ENCODE measurements at regions not wholly inside any gene's neighbourhood (a gene's known extent, or its start where the extent isn't known, plus 50 kb on each side); places are given as distances from the start of the nearest gene placed in this dataset.
A peak's percentile ranks its signal among the peaks of the same experiment; 100 is the strongest.

DNA sequence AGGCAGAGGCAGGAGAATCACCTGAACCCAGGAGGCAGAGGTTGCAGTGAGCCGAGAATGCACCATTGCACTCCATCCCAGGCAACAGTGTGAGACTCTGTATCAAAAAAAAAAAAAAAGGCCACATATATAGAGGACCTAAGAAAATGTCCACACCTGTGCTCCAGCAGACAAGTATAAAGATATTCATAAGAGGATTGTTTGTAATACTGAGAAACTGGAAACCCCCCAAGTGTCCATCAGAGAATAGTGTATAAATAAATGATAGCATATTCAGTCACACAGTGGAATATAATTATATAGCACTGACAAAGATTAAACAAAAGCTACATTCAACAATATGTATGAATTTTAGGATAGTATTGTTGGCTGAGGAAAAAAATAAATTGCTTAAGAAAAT is 1050.6 kb downstream of the GRM8 start:
- no peak for DNase-seq
- Histone ChIP-seq H3K9me3 (replicated peaks in 1 of 2; ENCODE audit: control insufficient read depth in 1 of 2, insufficient read depth in 1 of 2, low read length in 2 of 2) (no peaks in the 10 kb centered on the region), H3K4me3 (replicated peaks in 1 of 3; ENCODE audit: low read depth in 2 of 3, low read length in 3 of 3) (no peak overlapping the region), H3K36me3 (replicated peaks in 1 of 2; ENCODE audit: control insufficient read depth in 1 of 2, insufficient read depth in 2 of 2, low read length in 2 of 2) (no peaks in the 10 kb centered on the region), H3K9ac (ENCODE audit: insufficient read depth, low read length, poor library complexity, severe bottlenecking) (no peak overlapping the region), H3K27me3 (ENCODE audit: control insufficient read depth in 2 of 2, insufficient read depth in 2 of 2, low read length in 2 of 2) (no peaks in the 10 kb centered on the region), H4K20me1 (ENCODE audit: insufficient read depth, low read length) (no peaks in the 10 kb centered on the region), H3K4me1 (ENCODE audit: control insufficient read depth in 1 of 2, insufficient read depth in 2 of 2, low read length in 2 of 2) (no peaks in the 10 kb centered on the region), H2AFZ (ENCODE audit: insufficient read depth, low read depth, low read length, poor library complexity, severe bottlenecking) (no peak overlapping the region), H3K27ac (ENCODE audit: low read depth in 1 of 2, low read length in 2 of 2) (no peak overlapping the region), H3K4me2 (replicated peaks; ENCODE audit: extremely low read depth, low read length, poor library complexity, severe bottlenecking) (no peak overlapping the region), H3K79me2 (ENCODE audit: insufficient read depth, low read length) (no peaks in the 10 kb centered on the region)
- Mint-ChIP-seq H3K4me3 (no peak overlapping the region), H3K9me3 (peaks cover 0 to 3% (median 0%) of the 10 kb centered on the region in 7 donors), H3K27ac (no peak overlapping the region), H3K4me1 (no peaks in the 10 kb centered on the region), H3K27me3 (ENCODE audit: low read depth in 3 of 3) (no peaks in the 10 kb centered on the region), H3K36me3 (no peaks in the 10 kb centered on the region)
- TF ChIP-seq, protein P1, sequence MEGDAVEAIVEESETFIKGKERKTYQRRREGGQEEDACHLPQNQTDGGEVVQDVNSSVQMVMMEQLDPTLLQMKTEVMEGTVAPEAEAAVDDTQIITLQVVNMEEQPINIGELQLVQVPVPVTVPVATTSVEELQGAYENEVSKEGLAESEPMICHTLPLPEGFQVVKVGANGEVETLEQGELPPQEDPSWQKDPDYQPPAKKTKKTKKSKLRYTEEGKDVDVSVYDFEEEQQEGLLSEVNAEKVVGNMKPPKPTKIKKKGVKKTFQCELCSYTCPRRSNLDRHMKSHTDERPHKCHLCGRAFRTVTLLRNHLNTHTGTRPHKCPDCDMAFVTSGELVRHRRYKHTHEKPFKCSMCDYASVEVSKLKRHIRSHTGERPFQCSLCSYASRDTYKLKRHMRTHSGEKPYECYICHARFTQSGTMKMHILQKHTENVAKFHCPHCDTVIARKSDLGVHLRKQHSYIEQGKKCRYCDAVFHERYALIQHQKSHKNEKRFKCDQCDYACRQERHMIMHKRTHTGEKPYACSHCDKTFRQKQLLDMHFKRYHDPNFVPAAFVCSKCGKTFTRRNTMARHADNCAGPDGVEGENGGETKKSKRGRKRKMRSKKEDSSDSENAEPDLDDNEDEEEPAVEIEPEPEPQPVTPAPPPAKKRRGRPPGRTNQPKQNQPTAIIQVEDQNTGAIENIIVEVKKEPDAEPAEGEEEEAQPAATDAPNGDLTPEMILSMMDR (IDR thresholded peaks at IDR 0.05) = no peak
- intact Hi-C loops (cut with micrococcal nuclease) = no loop called here
- no CpG with 5 or more reads among the region's 1 CpG for WGBS (ENCODE audit: insufficient coverage)

DNA sequence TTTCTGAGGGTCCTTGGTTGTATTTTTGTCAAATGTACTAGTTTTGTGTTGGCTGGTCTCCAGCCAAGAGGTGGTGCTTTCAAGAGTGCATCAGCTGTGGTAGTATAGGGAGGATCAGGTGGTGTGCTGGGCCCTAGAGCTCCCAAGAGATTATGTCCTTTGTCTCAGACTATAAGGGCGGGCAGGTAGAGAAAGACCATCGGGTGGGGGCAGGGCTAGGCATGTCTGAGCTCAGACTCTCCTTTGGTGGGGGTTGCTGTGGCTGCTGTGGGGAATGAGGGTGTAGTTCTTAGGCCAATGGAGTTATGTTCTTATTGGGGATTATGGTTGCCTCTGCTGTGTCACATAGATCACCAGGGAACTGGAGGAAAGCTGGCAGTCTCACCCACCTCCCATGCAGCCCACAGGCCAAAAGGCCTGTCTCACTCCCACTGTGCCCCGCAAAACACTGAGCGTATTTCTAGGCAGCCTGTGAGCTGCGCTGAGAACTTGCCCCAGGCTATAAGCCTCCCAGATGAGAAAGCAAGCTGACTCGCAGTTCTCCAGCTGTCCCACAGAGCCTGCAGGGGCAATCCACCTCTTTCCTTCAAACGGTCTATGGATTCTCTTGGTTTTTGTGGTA is 1066.7 kb downstream of the GRM8 start:
- Histone ChIP-seq H3K9ac (ENCODE audit: insufficient read depth, low read length, poor library complexity, severe bottlenecking) (no peak overlapping the region), H4K20me1 (ENCODE audit: insufficient read depth, low read length) (no peaks in the 10 kb centered on the region), H3K27ac (ENCODE audit: low read depth in 1 of 2, low read length in 2 of 2) (no peak overlapping the region), H3K4me2 (replicated peaks; ENCODE audit: extremely low read depth, low read length, poor library complexity, severe bottlenecking) (no peak overlapping the region), H3K36me3 (replicated peaks in 1 of 2; ENCODE audit: control insufficient read depth in 1 of 2, insufficient read depth in 2 of 2, low read length in 2 of 2) (no peaks in the 10 kb centered on the region), H3K4me1 (ENCODE audit: control insufficient read depth in 1 of 2, insufficient read depth in 2 of 2, low read length in 2 of 2) (no peaks in the 10 kb centered on the region), H3K4me3 (replicated peaks in 1 of 3; ENCODE audit: low read depth in 2 of 3, low read length in 3 of 3) (no peak overlapping the region), H2AFZ (ENCODE audit: insufficient read depth, low read depth, low read length, poor library complexity, severe bottlenecking) (no peak overlapping the region), H3K79me2 (ENCODE audit: insufficient read depth, low read length) (no peaks in the 10 kb centered on the region), H3K9me3 (replicated peaks in 1 of 2; ENCODE audit: control insufficient read depth in 1 of 2, insufficient read depth in 1 of 2, low read length in 2 of 2) (peaks cover 8 to 10% of the 10 kb centered on the region in 2 donors), H3K27me3 (ENCODE audit: control insufficient read depth in 2 of 2, insufficient read depth in 2 of 2, low read length in 2 of 2) (no peaks in the 10 kb centered on the region)
- no peak for DNase-seq
- TF ChIP-seq, protein P1 (IDR thresholded peaks at IDR 0.05) = no peak
- Mint-ChIP-seq H3K27me3 (ENCODE audit: low read depth in 3 of 3) (no peaks in the 10 kb centered on the region), H3K9me3 (peaks cover 0 to 17% (median 5%) of the 10 kb centered on the region in 7 donors), H3K4me3 (no peak overlapping the region), H3K27ac (peak overlapping the region in 1 of 7 donors; percentile 22), H3K36me3 (no peaks in the 10 kb centered on the region), H3K4me1 (no peaks in the 10 kb centered on the region)
- WGBS (ENCODE audit: insufficient coverage) = 79% methylated on average over 5 of the region's 7 CpGs
- intact Hi-C loops (cut with micrococcal nuclease) = no loop called here

All from CD14-positive monocyte (primary cell).